IMR-90 (cell line): ENCODE measurements at regions not wholly inside any gene's neighbourhood (a gene's known extent, or its start where the extent isn't known, plus 50 kb on each side); places are given as distances from the start of the nearest gene placed in this dataset.
A peak's percentile ranks its signal among the peaks of the same experiment; 100 is the strongest.

Experiments used
- ATAC-seq: fragments of 200-7000 bp; cut with Tn5 transposase; 2 replicates; pipeline ENCODE4 v1.9.1; 2020; ENCODE audit warnings: low read depth, mild to moderate bottlenecking, moderate library complexity
- BruUV-seq: library from RNA; stranded (reverse); fragments of 400-500 nt; replicated peaks from 2 replicates; lab custom pipeline; 2021; lab: Mats Ljungman, UMichigan
- CTCF ChIA-PET: fragments of 300-600 bp; formaldehyde crosslinking; extraction: SDS; loops from one replicate; lab custom pipeline; 2021; ENCODE audit warnings: antibody characterized with exemption; lab: Yijun Ruan, JAX
- POLR2A ChIA-PET: fragments of 300-600 bp; sonication (Branson Sonifier 250); formaldehyde crosslinking; loops from one replicate; lab custom pipeline; 2022; ENCODE audit warnings: antibody characterized with exemption; ENCODE audit not compliant: unreplicated experiment; lab: Charles Lee
- DNase-seq: peaks from one replicate; pipeline ENCODE4 v3.0.0; 2013
- H2AFZ ChIP-seq: replicated peaks from 2 replicates; pipeline ENCODE3; 2013; ENCODE audit warnings: low read length, mild to moderate bottlenecking; ENCODE audit not compliant: poor library complexity
- H2AK5ac ChIP-seq: 2 replicates; pipeline ENCODE4 v1.6.1; 2013; ENCODE audit warnings: low read depth, low read length, inconsistent platforms
- H2AK9ac ChIP-seq: replicated peaks from 2 replicates; pipeline ENCODE3; 2013; ENCODE audit warnings: mild to moderate bottlenecking, low read depth, low read length, moderate library complexity; ENCODE audit not compliant: poor library complexity
- H2BK120ac ChIP-seq: 2 replicates; pipeline ENCODE4 v1.6.1; 2013; ENCODE audit warnings: low read depth, low read length, inconsistent platforms
- H2BK15ac ChIP-seq: 3 replicates; pipeline ENCODE4 v1.6.1; 2013; ENCODE audit warnings: low read depth, low read length, inconsistent platforms
- H2BK20ac ChIP-seq: 2 replicates; pipeline ENCODE4 v1.6.1; 2013; ENCODE audit warnings: low read depth, mild to moderate bottlenecking, inconsistent platforms, low read length, moderate library complexity
- H2BK5ac ChIP-seq: 2 replicates; pipeline ENCODE4 v1.6.1; 2013; ENCODE audit warnings: mild to moderate bottlenecking, low read depth, low read length, inconsistent platforms; ENCODE audit not compliant: poor library complexity, severe bottlenecking
- H3K14ac ChIP-seq: replicated peaks from 2 replicates; pipeline ENCODE4 v1.6.1; 2013; ENCODE audit warnings: low read depth, low read length, inconsistent platforms
- H3K18ac ChIP-seq: 2 replicates; pipeline ENCODE4 v1.6.1; 2013; ENCODE audit warnings: low read depth, low read length, control low read depth
- H3K23ac ChIP-seq: 2 replicates; pipeline ENCODE4 v1.6.1; 2013; ENCODE audit warnings: low read depth, low read length, inconsistent platforms
- H3K27ac ChIP-seq: 2 replicates; pipeline ENCODE4 v1.5.1; 2013; ENCODE audit warnings: mild to moderate bottlenecking, control low read depth, low read length; ENCODE audit not compliant: insufficient read depth
- H3K27me3 ChIP-seq: 2 replicates; pipeline ENCODE4 v1.6.1; 2013; ENCODE audit warnings: low read length; ENCODE audit not compliant: control insufficient read depth, insufficient read depth
- H3K36me3 ChIP-seq: 2 replicates; pipeline ENCODE4 v1.6.1; 2013; ENCODE audit warnings: low read length, mixed read lengths; ENCODE audit not compliant: control insufficient read depth, insufficient read depth
- H3K4ac ChIP-seq: 2 replicates; pipeline ENCODE4 v1.6.1; 2013; ENCODE audit warnings: low read depth, low read length, inconsistent platforms
- H3K4me1 ChIP-seq: 2 replicates; pipeline ENCODE4 v1.6.1; 2013; ENCODE audit warnings: low read length, mixed read lengths; ENCODE audit not compliant: control insufficient read depth, insufficient read depth
- H3K4me2 ChIP-seq: 2 replicates; pipeline ENCODE4 v1.6.1; 2013; ENCODE audit warnings: low read depth, mild to moderate bottlenecking, control low read depth, low read length, moderate library complexity
- H3K4me3 ChIP-seq: 2 replicates; pipeline ENCODE4 v1.5.1; 2013; ENCODE audit warnings: low read depth, mild to moderate bottlenecking, control low read depth, low read length, moderate library complexity; ENCODE audit not compliant: insufficient read depth
- H3K56ac ChIP-seq: 2 replicates; pipeline ENCODE4 v1.6.1; 2013; ENCODE audit warnings: low read length, inconsistent platforms; ENCODE audit not compliant: insufficient read depth; ENCODE audit errors: extremely low read depth
- H3K79me1 ChIP-seq, 2 experiments: 2 replicates each; pipeline ENCODE4 v1.6.1; 2013; ENCODE audit warnings: low read length in 2 of 2, inconsistent platforms in 1 of 2, low read depth in 1 of 2
- H3K9ac ChIP-seq: 2 replicates; pipeline ENCODE4 v1.6.1; 2013; ENCODE audit warnings: low read depth, low read length, control low read depth
- H3K9me1 ChIP-seq: 2 replicates; pipeline ENCODE4 v1.6.1; 2013; ENCODE audit warnings: low read length, inconsistent platforms; ENCODE audit not compliant: insufficient read depth
- H3K9me3 ChIP-seq: 2 replicates; pipeline ENCODE4 v1.6.1; 2013; ENCODE audit warnings: low read length; ENCODE audit not compliant: control insufficient read depth, insufficient read depth
- H4K20me1 ChIP-seq: 2 replicates; pipeline ENCODE4 v1.6.1; 2013; ENCODE audit warnings: low read length, inconsistent platforms; ENCODE audit not compliant: insufficient read depth
- H4K5ac ChIP-seq: 2 replicates; pipeline ENCODE4 v1.6.1; 2013; ENCODE audit warnings: mild to moderate bottlenecking, low read depth, low read length, control low read depth
- H4K8ac ChIP-seq, 2 experiments: 2 replicates each; pipeline ENCODE4 v1.6.1; 2013; ENCODE audit warnings: low read depth in 2 of 2, low read length in 2 of 2, control low read depth in 1 of 2, inconsistent platforms in 1 of 2
- H4K91ac ChIP-seq: 2 replicates; pipeline ENCODE4 v1.6.1; 2013; ENCODE audit warnings: low read depth, low read length, inconsistent platforms; ENCODE audit not compliant: insufficient read depth
- BHLHE40 ChIP-seq: fragments of 150-350 bp; IDR thresholded peaks from 2 replicates; pipeline ENCODE4 v1.6.1; 2016; ENCODE audit warnings: mild to moderate bottlenecking, low read depth, low read length
- CEBPB ChIP-seq: IDR thresholded peaks from 2 replicates; pipeline ENCODE4 v1.6.1; 2012; ENCODE audit warnings: low read depth, low read length, improper control_type of control experiment
- CHD1 ChIP-seq: IDR thresholded peaks from 2 replicates; pipeline ENCODE4 v1.6.1; 2012; ENCODE audit warnings: low read depth, low read length, improper control_type of control experiment
- CTCF ChIP-seq: conservative IDR thresholded peaks from 2 replicates; pipeline ENCODE4 v1.5.1; 2012; ENCODE audit warnings: mild to moderate bottlenecking, low read depth, low read length, improper control_type of control experiment
- ELK1 ChIP-seq: fragments of 150-350 bp; IDR thresholded peaks from 2 replicates; pipeline ENCODE4 v1.6.1; 2016; ENCODE audit warnings: low read depth, mild to moderate bottlenecking, low read length, moderate library complexity, borderline replicate concordance
- FOS ChIP-seq: fragments of 150-350 bp; IDR thresholded peaks from 2 replicates; pipeline ENCODE4 v1.6.1; 2016; ENCODE audit warnings: low read depth, low read length
- MAFK ChIP-seq: IDR thresholded peaks from 2 replicates; pipeline ENCODE4 v1.6.1; 2012; ENCODE audit warnings: low read depth, low read length, improper control_type of control experiment
- MAZ ChIP-seq: IDR thresholded peaks from 2 replicates; pipeline ENCODE4 v1.6.1; 2012; ENCODE audit warnings: low read depth, mild to moderate bottlenecking, low read length, improper control_type of control experiment, moderate library complexity, borderline replicate concordance
- MXI1 ChIP-seq: IDR thresholded peaks from 2 replicates; pipeline ENCODE4 v1.6.1; 2012; ENCODE audit warnings: low read depth, mild to moderate bottlenecking, low read length, moderate library complexity, borderline replicate concordance
- NFE2L2 ChIP-seq: fragments of 150-350 bp; IDR thresholded peaks from 2 replicates; pipeline ENCODE4 v1.6.1; 2016; ENCODE audit warnings: low read depth, mild to moderate bottlenecking, low read length
- POLR2A ChIP-seq: IDR thresholded peaks from 2 replicates; pipeline ENCODE4 v1.6.1; 2012; ENCODE audit warnings: mild to moderate bottlenecking, low read depth, low read length
- RAD21 ChIP-seq: IDR thresholded peaks from 2 replicates; pipeline ENCODE4 v1.6.1; 2012; ENCODE audit warnings: low read length, improper control_type of control experiment
- RCOR1 ChIP-seq: IDR thresholded peaks from 2 replicates; pipeline ENCODE4 v1.6.1; 2012; ENCODE audit warnings: mild to moderate bottlenecking, low read length, improper control_type of control experiment; ENCODE audit not compliant: insufficient replicate concordance
- RFX5 ChIP-seq: IDR thresholded peaks from 2 replicates; pipeline ENCODE4 v1.8.0; 2012; ENCODE audit warnings: low read depth, mild to moderate bottlenecking, low read length, moderate library complexity
- SMC3 ChIP-seq: fragments of 150-350 bp; IDR thresholded peaks from 2 replicates; pipeline ENCODE4 v1.6.1; 2016; ENCODE audit warnings: low read depth, mild to moderate bottlenecking, antibody characterized with exemption, low read length, moderate library complexity
- USF2 ChIP-seq: fragments of 150-350 bp; IDR thresholded peaks from 2 replicates; pipeline ENCODE4 v1.6.1; 2017; ENCODE audit warnings: mild to moderate bottlenecking, antibody characterized with exemption, low read length, low read depth
- WGBS, 2 experiments: methylation state at CpG; one replicate each; pipeline versions ENCODE4 v1.1.5 to v1.1.7; 2013; ENCODE audit warnings: missing lambda C conversion rate in 2 of 2; ENCODE audit not compliant: insufficient read length in 1 of 2; ENCODE audit errors: extremely low coverage in 2 of 2; 5-methylcytosine and 5-hydroxymethylcytosine counted together
- dilution Hi-C: fragments of 300-500 bp; cut with HindIII; formaldehyde crosslinking; loops from one replicate; pipeline ENCODE4 v1.14.3; 2018; ENCODE audit warnings: low sequenced_read_pairs; ENCODE audit not compliant: unreplicated experiment
- in situ Hi-C: fragments of 300-500 bp; cut with MboI; formaldehyde crosslinking; loops from 3 replicates; pipeline ENCODE4 v1.14.3; 2019; ENCODE audit warnings: low sequenced_read_pairs, inconsistent platforms, mixed read lengths
- intact Hi-C: fragments of 100-400 bp; cut with micrococcal nuclease; formaldehyde crosslinking; loops from 2 replicates; pipeline ENCODE4 v1.10.0; 2022

- Histone ChIP-seq H2BK5ac (no peak overlapping the region), H2AFZ (peak overlapping the region; percentile 43), H4K5ac (no peak overlapping the region), H3K27ac (no peak overlapping the region), H2AK5ac (no peak overlapping the region), H3K4me3 (no peak overlapping the region), H3K4ac (peak overlapping the region; percentile 60; the same call in 1 of the 2 replicates), H3K79me1 (no peaks in the 10 kb centered on the region), H3K4me2 (no peak overlapping the region), H4K8ac (no peak overlapping the region), H4K91ac (no peak overlapping the region), H2BK120ac (peak overlapping the region; percentile 33; the same call in 1 of the 2 replicates), H3K9ac (no peak overlapping the region), H3K9me3 (no peaks in the 10 kb centered on the region), H2AK9ac (no peak overlapping the region), H3K56ac (no peak overlapping the region), H3K36me3 (no peaks in the 10 kb centered on the region), H3K27me3 (no peaks in the 10 kb centered on the region), H3K4me1 (no peaks in the 10 kb centered on the region; the same call in 1 of the 2 replicates), H2BK15ac (no peak overlapping the region), H3K9me1 (peaks cover 4% of the 10 kb centered on the region; the same call in 1 of the 2 replicates), H3K23ac (no peak overlapping the region), H3K18ac (no peak overlapping the region), H2BK20ac (no peak overlapping the region; the same call in 1 of the 2 replicates), H4K20me1 (no peaks in the 10 kb centered on the region), H3K14ac (no peak overlapping the region)
- BruUV-seq = no TSS peak
- no peak for TF ChIP-seq RFX5
- no peak for TF ChIP-seq BHLHE40
- TF ChIP-seq ELK1 = no peak
- no peak for TF ChIP-seq FOS
- TF ChIP-seq CHD1 = no peak
- TF ChIP-seq SMC3 = no peak
- TF ChIP-seq RAD21 = no peak
- no peak for TF ChIP-seq RCOR1
- TF ChIP-seq MXI1 = no peak
- TF ChIP-seq USF2 = no peak
- no peak for TF ChIP-seq MAZ
- no peak for TF ChIP-seq NFE2L2
- no peak for TF ChIP-seq CEBPB
- TF ChIP-seq MAFK = no peak
- TF ChIP-seq CTCF = no peak
- TF ChIP-seq POLR2A = no peak
- WGBS, 2 experiments = 0% methylated on average over 1 of the region's 3 CpGs; no CpG with 5 or more reads in 1 of the 2 experiments
- peak; percentile 61 for DNase-seq
- in situ Hi-C loops (no loop called here), dilution Hi-C loops (no loop called here), intact Hi-C loops (no loop called here)
- ChIA-PET CTCF (no interaction called here), POLR2A (no interaction called here)
- peak; percentile 95 for ATAC-seq
Measured at GRCh38 chr3:144643771-144644198, 672.2 kb downstream of the DIPK2A start.
